GM12878 (cell line): ENCODE measurements at regions not wholly inside any gene's neighbourhood (a gene's known extent, or its start where the extent isn't known, plus 50 kb on each side); places are given as distances from the start of the nearest gene placed in this dataset.

Experiments used
- ATAC-seq: fragments of 200-7000 bp; cut with Tn5 transposase; 3 replicates; pipeline ENCODE4 v1.9.1; 2020; ENCODE audit warnings: mild to moderate bottlenecking, moderate library complexity
- BruUV-seq: library from RNA; stranded (reverse); fragments of 400-500 nt; replicated peaks from 2 replicates; lab custom pipeline; 2021; lab: Mats Ljungman, UMichigan
- CTCF ChIA-PET: fragments of 300-600 bp; sonication (Branson Sonifier 250); formaldehyde crosslinking; extraction: SDS; loops from one replicate; lab custom pipeline; 2021; ENCODE audit warnings: inconsistent platforms; lab: Yijun Ruan, JAX
- POLR2A ChIA-PET: fragments of 350-600 bp; formaldehyde crosslinking; extraction: SDS; loops from one replicate; lab custom pipeline; 2021; ENCODE audit warnings: inconsistent platforms; lab: Charles Lee
- RAD21 ChIA-PET: fragments of 300-600 bp; sonication (Branson Sonifier 250); formaldehyde crosslinking; loops from one replicate; lab custom pipeline; 2023; ENCODE audit warnings: antibody characterized with exemption; ENCODE audit not compliant: unreplicated experiment; lab: Charles Lee
- SMC1A ChIA-PET: fragments of 300-600 bp; sonication (Branson Sonifier 250); formaldehyde crosslinking; loops from one replicate; lab custom pipeline; 2023; ENCODE audit not compliant: unreplicated experiment, uncharacterized antibody; lab: Charles Lee
- DNase-seq: peaks from one replicate; pipeline ENCODE4 v3.0.0-alpha.2; 2011; ENCODE audit warnings: low read depth, low spot score
- FAIRE-seq: peaks from 3 replicates; lab custom pipeline; 2011; peaks lifted over from hg19 to GRCh38; lab: Jason Lieb, UNC
- H2AFZ ChIP-seq: 2 replicates; pipeline ENCODE4 v1.6.0; 2011; ENCODE audit warnings: low read depth, low read length, control low read depth; ENCODE audit not compliant: control insufficient read depth
- H3K27ac ChIP-seq: 2 replicates; pipeline ENCODE4 v1.5.1; 2011; ENCODE audit warnings: control low read depth; ENCODE audit not compliant: control insufficient read depth, insufficient read depth
- H3K27me3 ChIP-seq, 2 experiments: replicated peaks in 1 of 2; 2 replicates each; pipeline versions ENCODE4 v1.6.0 to v1.6.1; 2011; ENCODE audit warnings: low read length in 1 of 2; ENCODE audit not compliant: control insufficient read depth in 2 of 2, insufficient read depth in 2 of 2
- H3K36me3 ChIP-seq, 2 experiments: 2 replicates each; pipeline ENCODE4 v1.5.1; 2011; ENCODE audit warnings: low read length in 1 of 2; ENCODE audit not compliant: control insufficient read depth in 2 of 2, insufficient read depth in 2 of 2
- H3K4me1 ChIP-seq: 2 replicates; pipeline ENCODE4 v1.6.1; 2011; ENCODE audit warnings: mild to moderate bottlenecking, low read length, moderate library complexity, mixed read lengths; ENCODE audit not compliant: control insufficient read depth, insufficient read depth
- H3K4me2 ChIP-seq: 2 replicates; pipeline ENCODE4 v1.6.0; 2011; ENCODE audit warnings: control low read depth; ENCODE audit not compliant: control insufficient read depth, insufficient read depth
- H3K4me3 ChIP-seq: fragments of 200-600 bp; sonication (generic); 2 replicates; pipeline ENCODE4 v1.5.1; 2016
- H3K79me2 ChIP-seq: 2 replicates; pipeline ENCODE4 v1.6.0; 2011; ENCODE audit warnings: low read length; ENCODE audit not compliant: control insufficient read depth, insufficient read depth
- H3K9ac ChIP-seq: 2 replicates; pipeline ENCODE4 v1.8.0; 2011; ENCODE audit warnings: low read length, control low read depth, mixed read lengths; ENCODE audit not compliant: control insufficient read depth, insufficient read depth
- H3K9me3 ChIP-seq: replicated peaks from 3 replicates; pipeline ENCODE4 v1.5.1; 2011; ENCODE audit warnings: mild to moderate bottlenecking, low read length; ENCODE audit not compliant: control insufficient read depth, insufficient read depth
- H4K20me1 ChIP-seq: 2 replicates; pipeline ENCODE4 v1.6.0; 2011; ENCODE audit not compliant: control insufficient read depth, insufficient read depth
- BHLHE40 ChIP-seq, 2 experiments: fragments of 450-650 bp in 1 of 2; IDR thresholded peaks; 2 replicates each; pipeline ENCODE4 v1.6.1; 2011 to 2017; ENCODE audit warnings: low read depth in 2 of 2, borderline replicate concordance in 1 of 2, improper control_type of control experiment in 1 of 2, low read length in 1 of 2, mild to moderate bottlenecking in 1 of 2
- CREM ChIP-seq: IDR thresholded peaks from 2 replicates; pipeline ENCODE4 v1.6.1; 2014; ENCODE audit warnings: antibody characterized with exemption, low read depth
- EP300 ChIP-seq, 2 experiments: fragments of 150-350 bp in 1 of 2; IDR thresholded peaks; 2 replicates each; pipeline ENCODE4 v1.6.1; 2011 to 2012; ENCODE audit warnings: low read depth in 2 of 2, low read length in 2 of 2, borderline replicate concordance in 1 of 2, improper control_type of control experiment in 1 of 2, inconsistent platforms in 1 of 2; ENCODE audit not compliant: control insufficient read depth in 1 of 2
- LARP7 ChIP-seq: fragments of 450-650 bp; IDR thresholded peaks from 2 replicates; pipeline ENCODE4 v1.6.1; 2017; ENCODE audit warnings: mild to moderate bottlenecking
- MXI1 ChIP-seq: fragments of 150-350 bp; IDR thresholded peaks from 2 replicates; pipeline ENCODE4 v1.6.1; 2011; ENCODE audit warnings: low read depth, mild to moderate bottlenecking, inconsistent platforms, low read length, improper control_type of control experiment
- NR2C1 ChIP-seq: fragments of 450-650 bp; IDR thresholded peaks from 2 replicates; pipeline ENCODE4 v1.6.1; 2017; ENCODE audit warnings: antibody characterized with exemption, mild to moderate bottlenecking, moderate library complexity
- NR2C2 ChIP-seq: IDR thresholded peaks from 2 replicates; pipeline ENCODE4 v1.6.1; 2011; ENCODE audit warnings: borderline replicate concordance, low read depth; ENCODE audit not compliant: control insufficient read depth, insufficient read length
- NRF1 ChIP-seq: conservative IDR thresholded peaks from 2 replicates; pipeline ENCODE4 v1.6.1; 2011; ENCODE audit warnings: mild to moderate bottlenecking, low read depth, low read length, improper control_type of control experiment
- POU2F2 ChIP-seq: IDR thresholded peaks from 3 replicates; pipeline ENCODE4 v1.6.1; 2011; ENCODE audit warnings: low read depth, mild to moderate bottlenecking, low read length, borderline replicate concordance
- TCF3 ChIP-seq: IDR thresholded peaks from 2 replicates; pipeline ENCODE4 v1.6.1; 2012; ENCODE audit warnings: low read depth, mild to moderate bottlenecking, low read length, borderline replicate concordance; ENCODE audit not compliant: insufficient read depth
- WGBS: methylation state at CpG from one replicate; pipeline ENCODE4 v1.1.6; 2016; ENCODE audit warnings: low lambda C conversion rate; ENCODE audit not compliant: insufficient replicate concordance, insufficient coverage; ENCODE audit errors: missing lambda C conversion rate; 5-methylcytosine and 5-hydroxymethylcytosine counted together
- in situ Hi-C: fragments of 300-500 bp; cut with MboI; formaldehyde crosslinking; loops from 9 replicates; pipeline ENCODE4 v1.14.3; 2018; ENCODE audit warnings: mixed read lengths
- intact Hi-C: fragments of 100-400 bp; cut with micrococcal nuclease; formaldehyde crosslinking; loops from one replicate; pipeline ENCODE4 v1.14.2; 2022; ENCODE audit not compliant: unreplicated experiment
- TF ChIP-seq, protein P1 (sequence below): IDR thresholded peaks from 2 replicates; pipeline ENCODE4 v1.6.1; 2012; ENCODE audit warnings: low read depth, low read length, improper control_type of control experiment
- TF ChIP-seq, protein P2 (sequence below): fragments of 450-650 bp; IDR thresholded peaks from 2 replicates; pipeline ENCODE4 v1.6.1; 2017; ENCODE audit warnings: borderline replicate concordance
- TF ChIP-seq, protein P3 (sequence below): fragments of 450-650 bp; IDR thresholded peaks from 2 replicates; pipeline ENCODE4 v1.6.1; 2017; ENCODE audit warnings: mild to moderate bottlenecking, moderate library complexity

DNA sequence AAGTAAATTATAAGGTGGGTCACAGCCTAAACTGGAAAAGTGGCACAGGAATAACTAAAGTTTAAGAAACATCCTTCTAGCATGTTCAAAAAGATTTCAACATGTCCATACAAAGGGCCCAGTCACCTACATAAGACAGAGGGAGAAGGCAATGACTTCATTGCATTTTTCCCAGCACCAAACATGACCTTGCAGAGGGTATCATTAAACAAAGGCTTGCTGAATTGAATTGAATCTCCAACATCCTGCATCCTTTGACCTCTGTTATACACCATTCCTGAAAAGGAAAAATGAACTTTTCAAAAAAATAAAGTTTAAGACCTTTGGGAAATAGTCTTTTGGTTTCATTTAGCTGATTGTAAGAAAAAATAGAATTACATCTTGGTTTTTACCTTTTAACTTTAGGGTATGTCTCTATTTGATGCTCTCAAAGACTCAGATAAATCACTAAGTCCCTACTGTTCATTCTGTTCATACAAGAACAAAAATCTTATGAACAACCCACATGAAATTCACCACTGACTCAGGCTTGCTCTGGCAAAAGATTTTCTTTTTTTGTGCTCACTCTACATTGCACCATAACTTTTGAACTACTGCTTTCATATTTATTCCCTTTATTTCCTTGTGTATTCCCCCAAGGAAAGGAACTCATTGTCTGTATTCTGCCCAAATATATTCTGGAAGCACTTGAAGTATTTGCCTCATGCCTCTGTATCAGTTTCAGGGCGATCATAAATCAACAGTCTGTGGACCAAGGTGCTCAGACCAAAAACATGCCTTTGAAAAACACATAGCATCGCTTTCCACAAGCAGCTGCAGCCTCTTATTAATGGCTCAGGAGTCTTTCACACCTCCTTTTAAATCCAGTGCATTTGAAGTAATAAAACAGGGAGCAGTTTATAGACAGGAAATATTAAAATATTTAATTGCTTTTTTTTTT is 121.7 kb downstream of the DUSP6 start:
- no peaks in the 10 kb centered on the region for H3K4me1 ChIP-seq
- BruUV-seq = no TSS peak
- TF ChIP-seq TCF3 = no peak
- TF ChIP-seq BHLHE40 (IDR thresholded peaks at IDR 0.05; ENCODE audit: borderline replicate concordance in 1 of 2, low read depth in 2 of 2, low read length in 1 of 2) = no peak
- no peak for TF ChIP-seq LARP7
- TF ChIP-seq EP300 (IDR thresholded peaks at IDR 0.05; ENCODE audit: borderline replicate concordance in 1 of 2, control insufficient read depth in 1 of 2, low read depth in 2 of 2, low read length in 2 of 2) = no peak
- no peak for TF ChIP-seq MXI1
- TF ChIP-seq POU2F2 = no peak
- TF ChIP-seq, protein P1, sequence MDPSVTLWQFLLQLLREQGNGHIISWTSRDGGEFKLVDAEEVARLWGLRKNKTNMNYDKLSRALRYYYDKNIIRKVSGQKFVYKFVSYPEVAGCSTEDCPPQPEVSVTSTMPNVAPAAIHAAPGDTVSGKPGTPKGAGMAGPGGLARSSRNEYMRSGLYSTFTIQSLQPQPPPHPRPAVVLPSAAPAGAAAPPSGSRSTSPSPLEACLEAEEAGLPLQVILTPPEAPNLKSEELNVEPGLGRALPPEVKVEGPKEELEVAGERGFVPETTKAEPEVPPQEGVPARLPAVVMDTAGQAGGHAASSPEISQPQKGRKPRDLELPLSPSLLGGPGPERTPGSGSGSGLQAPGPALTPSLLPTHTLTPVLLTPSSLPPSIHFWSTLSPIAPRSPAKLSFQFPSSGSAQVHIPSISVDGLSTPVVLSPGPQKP = no peak
- TF ChIP-seq, protein P2, sequence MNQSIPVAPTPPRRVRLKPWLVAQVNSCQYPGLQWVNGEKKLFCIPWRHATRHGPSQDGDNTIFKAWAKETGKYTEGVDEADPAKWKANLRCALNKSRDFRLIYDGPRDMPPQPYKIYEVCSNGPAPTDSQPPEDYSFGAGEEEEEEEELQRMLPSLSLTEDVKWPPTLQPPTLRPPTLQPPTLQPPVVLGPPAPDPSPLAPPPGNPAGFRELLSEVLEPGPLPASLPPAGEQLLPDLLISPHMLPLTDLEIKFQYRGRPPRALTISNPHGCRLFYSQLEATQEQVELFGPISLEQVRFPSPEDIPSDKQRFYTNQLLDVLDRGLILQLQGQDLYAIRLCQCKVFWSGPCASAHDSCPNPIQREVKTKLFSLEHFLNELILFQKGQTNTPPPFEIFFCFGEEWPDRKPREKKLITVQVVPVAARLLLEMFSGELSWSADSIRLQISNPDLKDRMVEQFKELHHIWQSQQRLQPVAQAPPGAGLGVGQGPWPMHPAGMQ = no peak
- no peak for TF ChIP-seq NR2C2
- TF ChIP-seq NR2C1 = no peak
- no peak for TF ChIP-seq CREM
- no peak for TF ChIP-seq NRF1
- TF ChIP-seq, protein P3, sequence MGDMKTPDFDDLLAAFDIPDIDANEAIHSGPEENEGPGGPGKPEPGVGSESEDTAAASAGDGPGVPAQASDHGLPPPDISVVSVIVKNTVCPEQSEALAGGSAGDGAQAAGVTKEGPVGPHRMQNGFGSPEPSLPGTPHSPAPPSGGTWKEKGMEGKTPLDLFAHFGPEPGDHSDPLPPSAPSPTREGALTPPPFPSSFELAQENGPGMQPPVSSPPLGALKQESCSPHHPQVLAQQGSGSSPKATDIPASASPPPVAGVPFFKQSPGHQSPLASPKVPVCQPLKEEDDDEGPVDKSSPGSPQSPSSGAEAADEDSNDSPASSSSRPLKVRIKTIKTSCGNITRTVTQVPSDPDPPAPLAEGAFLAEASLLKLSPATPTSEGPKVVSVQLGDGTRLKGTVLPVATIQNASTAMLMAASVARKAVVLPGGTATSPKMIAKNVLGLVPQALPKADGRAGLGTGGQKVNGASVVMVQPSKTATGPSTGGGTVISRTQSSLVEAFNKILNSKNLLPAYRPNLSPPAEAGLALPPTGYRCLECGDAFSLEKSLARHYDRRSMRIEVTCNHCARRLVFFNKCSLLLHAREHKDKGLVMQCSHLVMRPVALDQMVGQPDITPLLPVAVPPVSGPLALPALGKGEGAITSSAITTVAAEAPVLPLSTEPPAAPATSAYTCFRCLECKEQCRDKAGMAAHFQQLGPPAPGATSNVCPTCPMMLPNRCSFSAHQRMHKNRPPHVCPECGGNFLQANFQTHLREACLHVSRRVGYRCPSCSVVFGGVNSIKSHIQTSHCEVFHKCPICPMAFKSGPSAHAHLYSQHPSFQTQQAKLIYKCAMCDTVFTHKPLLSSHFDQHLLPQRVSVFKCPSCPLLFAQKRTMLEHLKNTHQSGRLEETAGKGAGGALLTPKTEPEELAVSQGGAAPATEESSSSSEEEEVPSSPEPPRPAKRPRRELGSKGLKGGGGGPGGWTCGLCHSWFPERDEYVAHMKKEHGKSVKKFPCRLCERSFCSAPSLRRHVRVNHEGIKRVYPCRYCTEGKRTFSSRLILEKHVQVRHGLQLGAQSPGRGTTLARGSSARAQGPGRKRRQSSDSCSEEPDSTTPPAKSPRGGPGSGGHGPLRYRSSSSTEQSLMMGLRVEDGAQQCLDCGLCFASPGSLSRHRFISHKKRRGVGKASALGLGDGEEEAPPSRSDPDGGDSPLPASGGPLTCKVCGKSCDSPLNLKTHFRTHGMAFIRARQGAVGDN = no peak
- H3K27me3 ChIP-seq = no peaks in the 10 kb centered on the region
- SMC1A ChIA-PET = no interaction called here
- intact Hi-C loops (no loop called here), in situ Hi-C loops (no loop called here)
- POLR2A ChIA-PET = no interaction called here
- H3K9ac ChIP-seq = no peak overlapping the region
- H3K79me2 ChIP-seq = no peaks in the 10 kb centered on the region
- no peaks in the 10 kb centered on the region for H4K20me1 ChIP-seq
- H3K4me3 ChIP-seq = no peak overlapping the region
- no peaks in the 10 kb centered on the region for H3K9me3 ChIP-seq
- no peak overlapping the region for H3K27ac ChIP-seq
- H3K36me3 ChIP-seq = no peaks in the 10 kb centered on the region
- FAIRE-seq (no peak), DNase-seq (no peak), ATAC-seq (no peak)
- 3% methylated on average over 2 of the region's 2 CpGs for WGBS
- H3K4me2 ChIP-seq = no peak overlapping the region
- H2AFZ ChIP-seq = no peak overlapping the region
- CTCF ChIA-PET = no interaction called here
- RAD21 ChIA-PET = no interaction called here
